ENCODE measurements at regions not wholly inside any gene's neighbourhood (a gene's known extent, or its start where the extent isn't known, plus 50 kb on each side); places are given as distances from the start of the nearest gene placed in this dataset.
"Not testable (repeated sequence)": the region's sequence is repeated elsewhere in the genome, so short reads cannot be mapped to it uniquely, and the experiment has no call there.

GRCh38 chr5:39674209-39675082 lies 249.7 kb upstream of the DAB2 start:
- no peak for DNase-seq

DNA sequence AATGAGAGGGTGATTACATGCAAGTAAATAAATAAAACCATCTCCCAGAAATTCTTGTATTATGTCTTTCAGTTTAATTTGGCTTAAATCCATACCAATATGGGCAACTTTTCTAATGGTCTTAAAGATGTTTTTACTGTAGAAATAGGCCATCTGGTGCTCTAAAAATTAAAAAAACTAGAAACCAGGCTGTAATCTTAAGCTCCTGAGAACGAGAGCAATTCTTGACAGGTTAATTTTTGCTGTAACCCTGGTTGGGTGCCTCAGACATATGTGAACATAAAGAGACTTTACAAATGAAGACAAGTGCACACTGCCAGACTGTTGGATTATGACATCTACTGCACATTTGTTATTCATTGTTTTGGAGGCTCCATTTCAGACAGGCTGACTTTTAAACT lies 246.8 kb upstream of the DAB2 start:
- DNase-seq: no peak

GRCh38 chr5:39670955-39671354 lies 246.2 kb upstream of the DAB2 start:
- no peak for DNase-seq

DNA sequence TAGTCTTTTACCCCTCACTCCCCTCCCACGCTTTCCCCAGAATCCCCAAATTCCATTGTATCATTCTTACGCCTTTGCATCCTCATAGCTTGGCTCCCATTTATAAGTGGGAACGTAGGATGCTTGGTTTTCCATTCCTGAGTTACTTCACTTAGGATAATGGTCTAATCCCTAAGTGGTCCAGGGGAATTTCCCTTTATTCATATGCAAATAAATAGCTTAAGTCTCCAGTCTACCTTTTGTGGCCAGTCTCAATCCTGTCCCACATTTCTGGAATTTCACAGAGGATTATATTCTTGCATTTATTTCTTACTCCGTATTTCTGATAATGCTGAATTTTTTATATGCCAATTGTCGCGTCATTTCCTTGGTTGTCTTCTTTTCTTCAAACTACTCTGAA lies 245.6 kb upstream of the DAB2 start:
- no peak for DNase-seq

DNA sequence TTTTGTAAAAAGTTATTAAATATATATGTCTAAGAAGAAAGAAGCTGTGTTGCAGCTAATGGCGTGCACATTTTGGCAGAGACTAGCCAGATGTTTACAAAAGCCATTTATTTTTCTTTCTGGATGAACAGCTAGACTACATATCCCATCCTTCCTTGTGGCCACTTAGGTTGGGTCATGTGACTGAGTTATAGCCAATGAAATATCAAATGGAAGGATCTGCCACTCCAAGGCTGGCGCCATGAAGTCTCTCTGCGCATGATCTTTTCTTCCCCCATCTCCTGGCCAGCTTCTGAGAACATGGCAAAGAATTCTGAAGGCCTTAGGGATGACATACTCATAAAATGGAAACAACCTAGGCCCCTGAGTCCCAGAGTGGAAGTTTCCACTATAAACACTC lies 244.2 kb upstream of the DAB2 start:
- no peak for DNase-seq

GRCh38 chr5:39665328-39665727 lies 240.5 kb upstream of the DAB2 start:
- no peak for DNase-seq

DNA sequence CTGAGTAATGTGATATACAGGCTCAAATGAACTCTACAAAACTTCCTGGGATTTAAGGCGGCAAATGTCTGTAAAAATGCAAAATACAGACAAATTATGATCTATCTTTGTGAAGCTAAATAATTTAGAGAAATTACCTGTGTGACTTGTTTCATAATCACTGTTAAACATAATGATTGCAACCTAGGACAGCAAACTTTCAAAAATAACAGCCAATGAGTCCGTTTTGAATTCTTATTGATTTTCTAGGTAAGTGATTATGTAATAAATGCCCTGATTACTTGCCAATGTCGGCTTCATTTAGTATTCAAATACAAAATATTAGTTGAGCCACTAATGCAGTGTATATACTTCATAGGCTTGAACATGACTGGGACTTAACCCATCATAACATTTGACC lies 238.2 kb upstream of the DAB2 start:
- no peak for DNase-seq

- DNase-seq: no peak
Observed at GRCh38 chr5:39661026-39661779, 236.4 kb upstream of the DAB2 start.

DNA sequence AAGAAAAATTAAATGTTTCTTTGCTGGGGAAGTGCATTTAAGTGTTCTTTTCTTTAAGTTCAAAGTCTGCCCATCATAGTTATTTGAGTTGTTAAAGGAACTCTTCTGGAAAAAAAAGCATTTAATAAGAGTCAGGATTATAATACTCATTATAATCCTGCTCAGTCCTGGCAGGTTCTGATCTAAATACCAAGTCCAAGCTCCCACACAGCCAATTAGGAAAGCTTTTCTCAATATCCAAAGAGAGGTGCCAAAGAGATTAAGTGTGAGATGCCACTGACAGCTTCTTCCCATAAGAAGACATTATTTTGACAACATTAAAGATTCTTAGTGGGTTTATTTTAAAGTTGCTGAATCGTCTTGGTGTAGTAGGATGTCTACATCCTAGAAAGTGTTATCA lies 235.2 kb upstream of the DAB2 start:
- DNase-seq: no peak

DNA sequence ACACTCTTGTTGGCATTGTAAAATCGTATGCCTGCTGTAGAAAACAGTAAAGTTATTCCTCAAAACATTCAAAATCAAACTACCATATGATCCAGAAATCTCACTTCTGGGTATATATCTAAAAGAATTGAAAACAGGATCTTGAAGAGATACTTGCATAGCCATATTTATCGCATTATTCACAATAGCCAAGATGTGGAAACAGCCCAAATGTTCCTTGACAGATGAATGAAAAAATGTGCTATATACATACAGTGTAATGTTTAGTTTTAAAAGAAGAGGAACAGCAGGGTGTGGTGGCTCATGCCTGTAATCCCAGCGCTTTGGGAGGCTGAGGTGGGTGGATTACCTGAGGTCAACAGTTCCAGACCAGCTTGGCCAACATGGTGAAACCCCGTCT lies 234.1 kb upstream of the DAB2 start:
- no peak for DNase-seq

GRCh38 chr5:39657943-39658342 lies 233.2 kb upstream of the DAB2 start:
- no peak for DNase-seq

GRCh38 chr5:39656600-39656999 lies 231.8 kb upstream of the DAB2 start:
- DNase-seq: no peak

- no peak for DNase-seq
Observed at GRCh38 chr5:39654715-39655114, 229.9 kb upstream of the DAB2 start.

- DNase-seq: not testable (repeated sequence)
Observed at GRCh38 chr5:39652481-39652880, 227.7 kb upstream of the DAB2 start.

DNA sequence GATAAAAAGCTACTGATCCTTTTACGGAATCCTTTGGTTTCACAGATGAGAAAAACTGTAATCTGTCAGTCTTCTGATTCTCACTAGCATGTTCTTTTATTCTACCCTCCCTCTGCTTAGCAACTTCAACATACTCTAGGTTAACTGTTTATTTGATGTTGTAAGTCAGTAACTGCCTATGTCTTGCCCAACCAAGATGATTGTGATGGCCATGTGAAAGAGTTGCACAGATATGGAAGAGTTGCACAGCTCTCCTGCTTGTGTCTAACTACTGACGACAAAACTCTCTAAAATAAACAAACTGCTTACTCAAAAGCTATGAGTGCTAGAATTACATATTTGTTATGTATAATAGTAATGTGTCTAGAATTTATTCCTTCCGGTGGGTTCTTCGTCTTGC lies 227.3 kb upstream of the DAB2 start:
- no peak for DNase-seq

DNA sequence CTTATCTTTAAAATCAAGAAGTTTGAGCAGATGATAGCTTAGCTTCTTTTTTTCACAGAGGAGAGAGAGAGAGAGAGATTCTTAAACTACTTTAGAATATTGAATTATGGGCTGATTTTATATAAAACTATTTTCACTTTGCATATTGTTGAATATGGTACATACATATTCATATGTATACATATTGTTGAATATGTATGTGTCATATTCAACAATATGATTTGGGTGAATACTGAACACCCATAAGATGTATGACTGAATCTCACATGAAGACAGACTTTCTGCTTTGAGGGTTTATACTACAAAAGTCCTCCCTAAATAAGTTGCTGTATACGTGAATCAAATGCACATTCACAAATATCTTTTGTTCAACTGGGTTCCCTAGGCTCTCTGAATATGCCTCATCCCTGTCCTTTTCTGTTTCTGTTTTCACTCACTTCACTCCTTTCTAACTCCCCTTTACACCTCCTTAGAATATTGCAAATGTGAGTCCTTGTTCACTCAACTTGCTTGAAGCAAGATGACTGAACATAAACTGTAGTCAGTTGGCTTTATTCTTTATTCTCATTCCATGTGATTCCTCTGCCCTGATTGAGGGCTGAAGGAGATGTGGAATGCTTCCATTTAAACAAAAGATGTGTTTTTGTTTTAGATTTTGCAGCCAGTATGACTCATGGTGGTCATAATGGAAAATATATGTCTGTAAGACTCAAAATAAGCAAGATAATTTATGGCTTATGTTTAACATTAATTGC lies 225.4 kb upstream of the DAB2 start:
- no peak for DNase-seq

DNA sequence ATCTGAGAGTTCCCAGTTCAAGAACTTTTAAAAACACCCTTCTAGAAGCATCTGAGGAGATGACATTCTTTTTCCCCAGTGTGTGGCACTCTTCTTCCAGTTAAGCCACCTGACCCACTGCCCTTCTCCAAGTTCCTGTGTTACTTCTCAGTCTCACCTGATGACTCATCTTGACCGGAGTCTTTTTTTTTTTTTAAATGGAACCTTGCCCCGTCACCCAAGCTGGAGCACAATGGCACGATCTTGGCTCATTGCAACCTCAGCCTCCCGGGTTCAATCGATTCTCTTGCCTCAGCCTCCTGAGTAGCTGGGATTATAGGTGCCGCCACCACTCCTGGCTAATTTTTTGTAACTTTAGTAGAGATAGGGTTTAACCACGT lies 224.1 kb upstream of the DAB2 start:
- DNase-seq: no peak

DNA sequence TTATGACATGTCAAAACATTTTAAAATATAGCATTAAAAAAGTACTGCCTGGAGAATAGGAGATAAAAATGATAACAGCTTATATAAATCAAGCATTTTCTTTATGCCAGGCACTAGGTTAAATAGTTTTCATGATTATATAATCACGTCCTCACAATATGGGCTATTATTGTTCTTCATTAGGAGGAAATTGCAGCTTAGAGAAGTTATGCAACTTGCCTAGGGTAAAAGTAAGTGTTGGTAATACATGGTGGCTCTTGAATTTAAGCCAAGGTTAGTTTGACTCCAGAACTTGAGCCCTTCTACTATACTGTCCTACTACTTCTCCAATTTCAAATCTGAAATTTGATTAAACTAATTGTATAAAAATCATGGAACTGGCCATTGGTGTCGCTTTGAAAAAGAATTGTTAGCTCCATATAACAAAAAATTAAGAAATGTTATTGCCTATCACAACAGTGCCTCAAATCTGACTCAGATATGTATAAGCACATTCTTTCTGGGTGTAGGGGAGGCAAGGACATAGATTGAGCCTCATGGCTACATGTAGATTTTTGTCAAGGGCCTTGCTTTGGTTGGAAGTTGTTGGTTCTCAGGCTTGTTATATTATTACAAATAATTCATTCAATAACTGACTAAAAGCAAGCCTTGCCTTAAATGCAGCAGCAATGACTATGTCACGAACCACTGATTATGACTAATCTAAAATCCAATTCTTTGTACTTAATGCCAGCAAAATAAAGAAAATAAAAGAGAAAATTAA lies 223.5 kb upstream of the DAB2 start:
- no peak for DNase-seq

- DNase-seq: no peak
Observed at GRCh38 chr5:39640552-39640951, 215.8 kb upstream of the DAB2 start.

GRCh38 chr5:39639618-39640089 lies 214.9 kb upstream of the DAB2 start:
- no peak for DNase-seq

- DNase-seq: no peak
Observed at GRCh38 chr5:39638813-39639212, 214.0 kb upstream of the DAB2 start.

DNA sequence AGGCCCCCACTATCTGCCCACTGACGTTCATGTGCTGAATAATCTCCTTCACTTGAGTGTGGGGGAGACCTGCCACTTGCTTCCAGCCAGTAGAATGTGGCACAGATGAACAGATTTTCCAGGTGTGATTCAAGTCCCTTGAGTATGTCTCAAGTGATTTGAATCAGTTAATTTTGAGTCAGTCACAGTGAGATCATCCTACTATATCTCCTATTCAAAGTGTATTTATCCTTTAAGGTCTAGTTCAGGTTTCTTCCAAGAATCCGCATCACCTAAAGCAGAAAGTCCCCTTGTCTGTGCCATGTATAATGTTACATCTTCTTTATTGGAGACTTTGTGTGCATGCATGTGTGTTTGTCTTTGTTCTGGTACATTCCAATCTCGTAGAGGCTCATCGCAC lies 208.3 kb upstream of the DAB2 start:
- no peak for DNase-seq

GRCh38 chr5:39631958-39632357 lies 207.2 kb upstream of the DAB2 start:
- no peak for DNase-seq
